ENCODE measurements at regions not wholly inside any gene's neighbourhood (a gene's known extent, or its start where the extent isn't known, plus 50 kb on each side); places are given as distances from the start of the nearest gene placed in this dataset.

- no peak for ATAC-seq
- no peak overlapping the region for H3K4me3 Mint-ChIP-seq
- H3K9me3 Mint-ChIP-seq, result no peaks in the 10 kb centered on the region
These were observed 265.3 kb upstream of the GOLIM4 start for GRCh38 chr3:168360993-168361392.

DNA sequence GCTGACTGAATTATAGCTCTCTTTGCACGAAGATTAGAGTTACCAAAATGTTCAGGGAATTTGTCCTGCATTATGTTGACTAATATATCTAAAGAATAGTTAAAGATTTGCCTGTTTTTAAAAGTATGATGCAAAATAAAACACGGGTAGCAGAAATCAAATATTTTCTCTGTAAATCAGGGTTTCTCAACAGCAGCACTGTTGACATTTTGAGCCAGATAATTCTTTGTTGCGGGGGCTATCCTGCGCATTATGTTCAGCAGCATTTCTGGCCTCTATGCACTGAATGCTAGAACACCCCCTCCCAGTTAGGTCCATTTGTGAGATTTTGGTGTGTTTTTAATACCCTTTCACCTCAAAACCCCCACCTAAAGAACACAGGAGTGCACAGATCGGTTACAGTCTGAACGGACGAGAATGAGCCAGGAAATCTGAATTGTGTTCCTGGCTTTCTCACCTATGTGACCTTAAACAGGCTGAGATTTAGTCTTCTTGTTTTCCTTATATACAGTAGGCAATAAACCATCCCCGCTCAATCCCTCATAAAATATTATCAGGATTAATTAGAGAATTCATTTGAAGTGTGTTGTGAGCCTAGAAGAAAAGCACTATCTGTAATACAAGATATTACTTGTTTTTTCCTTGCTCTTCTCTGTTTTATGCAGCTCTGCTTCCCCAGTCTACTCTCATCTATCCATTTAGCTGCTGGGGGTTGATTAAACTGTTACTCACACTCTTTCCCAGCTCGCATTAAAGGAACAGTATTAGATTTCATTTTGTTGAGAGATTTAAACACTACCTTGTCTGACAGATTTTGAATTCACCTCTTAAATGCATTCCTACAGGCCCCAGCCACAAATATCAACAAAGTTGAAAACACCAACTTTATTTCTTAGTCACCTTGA is 247.5 kb upstream of the GOLIM4 start:
- TF ChIP-seq, protein P1, sequence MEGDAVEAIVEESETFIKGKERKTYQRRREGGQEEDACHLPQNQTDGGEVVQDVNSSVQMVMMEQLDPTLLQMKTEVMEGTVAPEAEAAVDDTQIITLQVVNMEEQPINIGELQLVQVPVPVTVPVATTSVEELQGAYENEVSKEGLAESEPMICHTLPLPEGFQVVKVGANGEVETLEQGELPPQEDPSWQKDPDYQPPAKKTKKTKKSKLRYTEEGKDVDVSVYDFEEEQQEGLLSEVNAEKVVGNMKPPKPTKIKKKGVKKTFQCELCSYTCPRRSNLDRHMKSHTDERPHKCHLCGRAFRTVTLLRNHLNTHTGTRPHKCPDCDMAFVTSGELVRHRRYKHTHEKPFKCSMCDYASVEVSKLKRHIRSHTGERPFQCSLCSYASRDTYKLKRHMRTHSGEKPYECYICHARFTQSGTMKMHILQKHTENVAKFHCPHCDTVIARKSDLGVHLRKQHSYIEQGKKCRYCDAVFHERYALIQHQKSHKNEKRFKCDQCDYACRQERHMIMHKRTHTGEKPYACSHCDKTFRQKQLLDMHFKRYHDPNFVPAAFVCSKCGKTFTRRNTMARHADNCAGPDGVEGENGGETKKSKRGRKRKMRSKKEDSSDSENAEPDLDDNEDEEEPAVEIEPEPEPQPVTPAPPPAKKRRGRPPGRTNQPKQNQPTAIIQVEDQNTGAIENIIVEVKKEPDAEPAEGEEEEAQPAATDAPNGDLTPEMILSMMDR (IDR thresholded peaks at IDR 0.05), result no peak
- no peak overlapping the region for H3K4me3 Mint-ChIP-seq
- H3K9me3 Mint-ChIP-seq, result no peaks in the 10 kb centered on the region
- no peaks in the 10 kb centered on the region for H3K4me1 Mint-ChIP-seq (ENCODE audit: low read depth)
- no peaks in the 10 kb centered on the region for H3K27me3 Mint-ChIP-seq
- DNase-seq (no peak), ATAC-seq (no peak)
- CTCF ChIA-PET, result no interaction called here
- no peaks in the 10 kb centered on the region for H3K36me3 Mint-ChIP-seq (ENCODE audit: low read depth)
- POLR2A ChIA-PET, result no interaction called here
- intact Hi-C loops (cut with micrococcal nuclease), result no loop called here
- no peak overlapping the region for H3K27ac Mint-ChIP-seq

More at GRCh38 chr3:168360993-168361392, 265.3 kb upstream of the GOLIM4 start:
- no peak overlapping the region for H3K27ac Mint-ChIP-seq
- no peaks in the 10 kb centered on the region for H3K27me3 Mint-ChIP-seq
- ChIA-PET POLR2A (no interaction called here), CTCF (interaction anchor here (1.0 kb wide), 1 partner anchor 13 kb away, joined by 3 read pairs; no protein-coding TSS in a partner anchor)
- no peaks in the 10 kb centered on the region for H3K4me1 Mint-ChIP-seq (ENCODE audit: low read depth)
- intact Hi-C loops (cut with micrococcal nuclease), result no loop called here
- DNase-seq, result no peak
- TF ChIP-seq, protein P1 (IDR thresholded peaks at IDR 0.05), result no peak
- H3K36me3 Mint-ChIP-seq (ENCODE audit: low read depth), result no peaks in the 10 kb centered on the region

- TF ChIP-seq, protein P1 (IDR thresholded peaks at IDR 0.05), result no peak
- CTCF ChIA-PET, result no interaction called here
- Mint-ChIP-seq H3K27ac (no peak overlapping the region), H3K9me3 (no peaks in the 10 kb centered on the region), H3K4me1 (ENCODE audit: low read depth) (no peaks in the 10 kb centered on the region), H3K4me3 (no peak overlapping the region), H3K36me3 (ENCODE audit: low read depth) (no peaks in the 10 kb centered on the region), H3K27me3 (no peaks in the 10 kb centered on the region)
- DNase-seq (no peak), ATAC-seq (no peak)
- intact Hi-C loops (cut with micrococcal nuclease), result no loop called here
- POLR2A ChIA-PET, result no interaction called here
These were observed 246.5 kb upstream of the GOLIM4 start for GRCh38 chr3:168341956-168342936.

DNA sequence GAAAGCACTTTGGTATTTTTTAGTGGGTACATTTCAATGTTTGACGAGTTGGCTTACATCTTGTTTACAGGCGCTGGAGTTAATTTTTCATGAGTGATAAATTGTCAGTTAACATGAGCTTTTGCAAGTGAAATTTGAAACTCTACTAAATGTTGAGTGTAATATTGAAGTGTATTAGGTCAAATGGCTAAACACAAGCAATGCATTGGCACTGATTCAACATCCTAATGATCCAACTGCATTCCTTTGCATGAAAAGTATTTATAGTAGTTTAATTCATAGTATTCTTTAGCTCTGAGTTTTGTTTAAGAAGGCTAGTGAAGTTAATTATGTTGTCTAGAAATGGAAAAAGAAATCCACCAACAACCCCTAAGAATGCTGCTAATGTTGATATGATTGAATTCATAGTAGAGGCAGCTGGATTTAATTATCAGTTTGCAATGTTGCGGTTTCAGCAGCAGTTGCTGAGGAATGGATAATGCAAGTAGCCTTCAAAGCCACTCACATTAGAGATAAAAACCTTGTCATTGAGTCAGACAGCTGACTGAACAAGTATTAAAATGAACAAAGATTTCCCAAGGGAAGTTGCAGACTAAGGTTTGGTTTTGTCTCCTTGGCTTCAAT is 245.6 kb upstream of the GOLIM4 start:
- no peaks in the 10 kb centered on the region for H3K4me1 Mint-ChIP-seq (ENCODE audit: low read depth)
- ATAC-seq (no peak), DNase-seq (no peak)
- intact Hi-C loops (cut with micrococcal nuclease), result no loop called here
- H3K27ac Mint-ChIP-seq, result no peak overlapping the region
- H3K36me3 Mint-ChIP-seq (ENCODE audit: low read depth), result no peaks in the 10 kb centered on the region
- POLR2A ChIA-PET, result no interaction called here
- H3K4me3 Mint-ChIP-seq, result no peak overlapping the region
- H3K9me3 Mint-ChIP-seq, result no peaks in the 10 kb centered on the region
- TF ChIP-seq, protein P1 (IDR thresholded peaks at IDR 0.05), result no peak
- no peaks in the 10 kb centered on the region for H3K27me3 Mint-ChIP-seq
- CTCF ChIA-PET, result interaction anchor here (1.3 kb wide), 1 partner anchor 130 kb away, joined by 3 read pairs; no protein-coding TSS in a partner anchor

All from activated CD8-positive, alpha-beta T cell treated with anti-CD3 and anti-CD28 coated beads for 36 hours (primary cell).